GM21528 (cell line): ENCODE measurements at regions not wholly inside any gene's neighbourhood (a gene's known extent, or its start where the extent isn't known, plus 50 kb on each side); places are given as distances from the start of the nearest gene placed in this dataset.
"Not testable (repeated sequence)": the region's sequence is repeated elsewhere in the genome, so short reads cannot be mapped to it uniquely, and the experiment has no call there.

Source experiments
- ATAC-seq: cut with Tn5 transposase; IDR thresholded peaks from one replicate; pipeline ENCODE4 v1.9.1; 2021; ENCODE audit warnings: mild to moderate bottlenecking, moderate library complexity; ENCODE audit not compliant: unreplicated experiment, low FRiP score

- no peak for ATAC-seq
Measured at GRCh38 chr10:85080934-85081333, 752.5 kb downstream of the CCSER2 start.

- no peak for ATAC-seq
Measured at GRCh38 chr10:85098835-85099521, 770.6 kb downstream of the CCSER2 start.

- ATAC-seq = no peak
Measured at GRCh38 chr10:85100495-85100894, 772.1 kb downstream of the CCSER2 start.

- ATAC-seq = no peak
Measured at GRCh38 chr10:85105614-85106255, 777.3 kb downstream of the CCSER2 start.

- ATAC-seq = no peak
Measured at GRCh38 chr10:85111271-85111670, 782.9 kb downstream of the CCSER2 start.

GRCh38 chr10:85124603-85125051 is 796.2 kb downstream of the CCSER2 start:
- ATAC-seq = no peak

- no peak for ATAC-seq
Measured at GRCh38 chr10:85137253-85137652, 808.9 kb downstream of the CCSER2 start.

GRCh38 chr10:85138046-85138445 is 809.7 kb downstream of the CCSER2 start:
- ATAC-seq = no peak

GRCh38 chr10:85139124-85139523 is 810.7 kb downstream of the CCSER2 start:
- ATAC-seq = no peak

- ATAC-seq = not testable (repeated sequence)
Measured at GRCh38 chr10:85141520-85141919, 813.1 kb downstream of the CCSER2 start.

- ATAC-seq = no peak
Measured at GRCh38 chr10:85145966-85146365, 817.6 kb downstream of the CCSER2 start.

GRCh38 chr10:85147346-85148250 is 819.2 kb downstream of the CCSER2 start:
- ATAC-seq = no peak

- no peak for ATAC-seq
Measured at GRCh38 chr10:85148693-85149640, 820.6 kb downstream of the CCSER2 start.

GRCh38 chr10:85149766-85150165 is 821.4 kb downstream of the CCSER2 start:
- no peak for ATAC-seq

GRCh38 chr10:85151506-85151905 is 823.1 kb downstream of the CCSER2 start:
- ATAC-seq = no peak

- ATAC-seq = no peak
Measured at GRCh38 chr10:85152496-85152895, 824.1 kb downstream of the CCSER2 start.

- no peak for ATAC-seq
Measured at GRCh38 chr10:85152911-85153310, 824.5 kb downstream of the CCSER2 start.

- no peak for ATAC-seq
Measured at GRCh38 chr10:85157206-85157605, 828.8 kb downstream of the CCSER2 start.

- no peak for ATAC-seq
Measured at GRCh38 chr10:85168243-85168642, 839.9 kb downstream of the CCSER2 start.

GRCh38 chr10:85170026-85170425 is 841.6 kb downstream of the CCSER2 start:
- no peak for ATAC-seq
